PFSK-1 (cell line): ENCODE measurements at regions not wholly inside any gene's neighbourhood (a gene's known extent, or its start where the extent isn't known, plus 50 kb on each side); places are given as distances from the start of the nearest gene placed in this dataset.

Source experiments
- POLR2AphosphoS5 ChIP-seq: IDR thresholded peaks from 2 replicates; pipeline ENCODE4 v1.6.1; 2012; ENCODE audit warnings: low read depth, mild to moderate bottlenecking, control low read depth, low read length, moderate library complexity
- REST ChIP-seq, 2 experiments: IDR thresholded peaks; 2 replicates each; pipeline versions ENCODE4 v1.6.1 to v1.8.0; 2011 to 2012; ENCODE audit warnings: low read depth in 2 of 2, low read length in 2 of 2, control low read depth in 1 of 2, inconsistent platforms in 1 of 2, mild to moderate bottlenecking in 1 of 2, moderate library complexity in 1 of 2; ENCODE audit not compliant: insufficient read depth in 1 of 2
- SIN3A ChIP-seq: IDR thresholded peaks from 2 replicates; pipeline ENCODE4 v1.6.1; 2012; ENCODE audit warnings: mild to moderate bottlenecking, low read length, moderate library complexity, borderline replicate concordance; ENCODE audit not compliant: insufficient read depth

- no peak for TF ChIP-seq SIN3A
- no peak for TF ChIP-seq REST (IDR thresholded peaks at IDR 0.05; ENCODE audit: insufficient read depth in 1 of 2, low read depth in 2 of 2, low read length in 2 of 2)
- TF ChIP-seq POLR2AphosphoS5: no peak
These were observed 249.7 kb upstream of the C16orf82 start for GRCh38 chr16:26816885-26817571.
